HEK293T (cell line): ENCODE measurements at regions not wholly inside any gene's neighbourhood (a gene's known extent, or its start where the extent isn't known, plus 50 kb on each side); places are given as distances from the start of the nearest gene placed in this dataset.

Experiments used
- FOXK2 ChIP-seq: fragments of 450-650 bp; IDR thresholded peaks from 2 replicates; pipeline ENCODE4 v1.6.1; 2016; ENCODE audit warnings: mild to moderate bottlenecking
- FOXM1 ChIP-seq: fragments of 450-650 bp; IDR thresholded peaks from 2 replicates; pipeline ENCODE4 v1.6.1; 2017; ENCODE audit warnings: mild to moderate bottlenecking, borderline replicate concordance
- NFRKB ChIP-seq: fragments of 450-650 bp; IDR thresholded peaks from 2 replicates; pipeline ENCODE4 v1.6.1; 2016; ENCODE audit warnings: mild to moderate bottlenecking, moderate library complexity
- TARDBP ChIP-seq: fragments of 450-650 bp; IDR thresholded peaks from 2 replicates; pipeline ENCODE4 v1.6.1; 2016
- ZNF384 ChIP-seq: fragments of 450-650 bp; IDR thresholded peaks from 2 replicates; pipeline ENCODE4 v1.6.1; 2016

- TF ChIP-seq FOXM1 (no peak), NFRKB (no peak), ZNF384 (no peak), FOXK2 (no peak), TARDBP (no peak)
These were observed 991.8 kb upstream of the GJE1 start for GRCh38 chr6:141140905-141141304.
